ENCODE measurements at regions not wholly inside any gene's neighbourhood (a gene's known extent, or its start where the extent isn't known, plus 50 kb on each side); places are given as distances from the start of the nearest gene placed in this dataset.

GRCh38 chr4:44093390-44093789 lies 355.2 kb downstream of the KCTD8 start:
- Histone ChIP-seq H3K9ac (ENCODE audit: insufficient read depth in 1 of 2, low read length in 2 of 2) (no peak overlapping the region), H3K9me3 (ENCODE audit: control insufficient read depth in 4 of 4, insufficient read depth in 3 of 4, low read length in 3 of 4) (no peaks in the 10 kb centered on the region), H3K36me3 (ENCODE audit: control insufficient read depth in 4 of 4, insufficient read depth in 4 of 4, low read length in 4 of 4) (no peaks in the 10 kb centered on the region), H3K4me1 (ENCODE audit: control insufficient read depth in 5 of 5, insufficient read depth in 5 of 5, low read length in 5 of 5) (no peaks in the 10 kb centered on the region), H3K27me3 (ENCODE audit: control insufficient read depth in 3 of 3, insufficient read depth in 3 of 3, low read length in 2 of 3) (no peaks in the 10 kb centered on the region), H3K27ac (ENCODE audit: low read depth in 1 of 2, low read length in 1 of 2) (no peak overlapping the region), H3K4me3 (no peak overlapping the region)
- no peak for TF ChIP-seq CTCF (IDR thresholded peaks at IDR 0.05; ENCODE audit: control extremely low read depth, extremely low read depth)
- ATAC-seq (ENCODE audit: insufficient read depth, low FRiP score) (no peak), DNase-seq (no peak)

GRCh38 chr4:44098973-44099372 lies 349.6 kb downstream of the KCTD8 start:
- Histone ChIP-seq H3K4me3 (no peak overlapping the region), H3K27ac (ENCODE audit: low read depth in 1 of 2, low read length in 1 of 2) (no peak overlapping the region), H3K36me3 (ENCODE audit: control insufficient read depth in 4 of 4, insufficient read depth in 4 of 4, low read length in 4 of 4) (no peaks in the 10 kb centered on the region), H3K27me3 (ENCODE audit: control insufficient read depth in 3 of 3, insufficient read depth in 3 of 3, low read length in 2 of 3) (no peaks in the 10 kb centered on the region), H3K9ac (ENCODE audit: insufficient read depth in 1 of 2, low read length in 2 of 2) (no peak overlapping the region), H3K9me3 (ENCODE audit: control insufficient read depth in 4 of 4, insufficient read depth in 3 of 4, low read length in 3 of 4) (peaks cover 0 to 3% (median under 1%) of the 10 kb centered on the region in 4 donors), H3K4me1 (ENCODE audit: control insufficient read depth in 5 of 5, insufficient read depth in 5 of 5, low read length in 5 of 5) (no peaks in the 10 kb centered on the region)
- ATAC-seq (ENCODE audit: insufficient read depth, low FRiP score): no peak
- 88 to 89% methylated on average over 7 of the region's 7 CpGs for WGBS, 2 donors
- no peak for TF ChIP-seq CTCF (IDR thresholded peaks at IDR 0.05; ENCODE audit: control extremely low read depth, extremely low read depth)
- no peak for DNase-seq

GRCh38 chr4:44100456-44100855 lies 348.2 kb downstream of the KCTD8 start:
- H3K36me3 ChIP-seq (ENCODE audit: control insufficient read depth in 4 of 4, insufficient read depth in 4 of 4, low read length in 4 of 4): no peaks in the 10 kb centered on the region
- no peak for TF ChIP-seq CTCF (IDR thresholded peaks at IDR 0.05; ENCODE audit: control extremely low read depth, extremely low read depth)
- H3K9ac ChIP-seq (ENCODE audit: insufficient read depth in 1 of 2, low read length in 2 of 2): no peak overlapping the region
- no peak for ATAC-seq (ENCODE audit: insufficient read depth, low FRiP score)
- no peaks in the 10 kb centered on the region for H3K4me1 ChIP-seq (ENCODE audit: control insufficient read depth in 5 of 5, insufficient read depth in 5 of 5, low read length in 5 of 5)
- H3K27me3 ChIP-seq (ENCODE audit: control insufficient read depth in 3 of 3, insufficient read depth in 3 of 3, low read length in 2 of 3): no peaks in the 10 kb centered on the region
- WGBS, 2 donors: 77 to 79% methylated on average over 6 of the region's 6 CpGs
- H3K4me3 ChIP-seq: no peak overlapping the region
- no peak for DNase-seq
- H3K9me3 ChIP-seq (ENCODE audit: control insufficient read depth in 4 of 4, insufficient read depth in 3 of 4, low read length in 3 of 4): peaks cover 0 to 11% (median 1%) of the 10 kb centered on the region in 4 donors
- H3K27ac ChIP-seq (ENCODE audit: low read depth in 1 of 2, low read length in 1 of 2): no peak overlapping the region

GRCh38 chr4:44118971-44119680 lies 329.5 kb downstream of the KCTD8 start:
- no peak overlapping the region for H3K9ac ChIP-seq (ENCODE audit: insufficient read depth in 1 of 2, low read length in 2 of 2)
- WGBS, 2 donors: 74 to 84% methylated on average over 3 of the region's 3 CpGs
- no peak for ATAC-seq (ENCODE audit: insufficient read depth, low FRiP score)
- no peak for DNase-seq
- H3K9me3 ChIP-seq (ENCODE audit: control insufficient read depth in 4 of 4, insufficient read depth in 3 of 4, low read length in 3 of 4): no peaks in the 10 kb centered on the region
- no peak overlapping the region for H3K27ac ChIP-seq (ENCODE audit: low read depth in 1 of 2, low read length in 1 of 2)
- no peaks in the 10 kb centered on the region for H3K27me3 ChIP-seq (ENCODE audit: control insufficient read depth in 3 of 3, insufficient read depth in 3 of 3, low read length in 2 of 3)
- no peak for TF ChIP-seq CTCF (IDR thresholded peaks at IDR 0.05; ENCODE audit: control extremely low read depth, extremely low read depth)
- no peaks in the 10 kb centered on the region for H3K36me3 ChIP-seq (ENCODE audit: control insufficient read depth in 4 of 4, insufficient read depth in 4 of 4, low read length in 4 of 4)
- no peaks in the 10 kb centered on the region for H3K4me1 ChIP-seq (ENCODE audit: control insufficient read depth in 5 of 5, insufficient read depth in 5 of 5, low read length in 5 of 5)
- H3K4me3 ChIP-seq: no peak overlapping the region

Data from lung (tissue), 11 donors.